KMS-11 (cell line): ENCODE measurements at regions not wholly inside any gene's neighbourhood (a gene's known extent, or its start where the extent isn't known, plus 50 kb on each side); places are given as distances from the start of the nearest gene placed in this dataset.

ENCODE experiments used
- H2AFZ ChIP-seq: fragments of 200-600 bp; sonication (generic); 2 replicates; pipeline ENCODE4 v1.6.1; 2016; ENCODE audit warnings: antibody characterized with exemption, mixed run types, low read depth
- H3K27ac ChIP-seq: fragments of 200-600 bp; sonication (generic); 2 replicates; pipeline ENCODE4 v1.6.1; 2016; ENCODE audit warnings: mild to moderate bottlenecking, mixed run types
- H3K27me3 ChIP-seq: fragments of 200-600 bp; sonication (generic); 2 replicates; pipeline ENCODE4 v1.6.1; 2017; ENCODE audit warnings: mild to moderate bottlenecking, low read depth, mixed run types, moderate library complexity; ENCODE audit not compliant: insufficient read depth
- H3K36me3 ChIP-seq: fragments of 200-600 bp; sonication (generic); 2 replicates; pipeline ENCODE4 v1.6.1; 2017; ENCODE audit warnings: mild to moderate bottlenecking, mixed run types; ENCODE audit not compliant: insufficient read depth
- H3K4me1 ChIP-seq: fragments of 200-600 bp; sonication (generic); 2 replicates; pipeline ENCODE4 v1.6.1; 2016; ENCODE audit warnings: mild to moderate bottlenecking, low read depth, mixed run types; ENCODE audit not compliant: poor library complexity, severe bottlenecking
- H3K4me2 ChIP-seq: fragments of 200-600 bp; sonication (generic); 2 replicates; pipeline ENCODE4 v1.7.0; 2016; ENCODE audit warnings: mild to moderate bottlenecking, mixed run types
- H3K4me3 ChIP-seq: fragments of 200-600 bp; sonication (generic); IDR thresholded peaks from 2 replicates; pipeline ENCODE4 v1.6.1; 2017; ENCODE audit warnings: low read depth, low read length, mixed read lengths; ENCODE audit not compliant: insufficient read depth
- H3K79me2 ChIP-seq: fragments of 200-600 bp; sonication (generic); 2 replicates; pipeline ENCODE4 v1.6.1; 2016; ENCODE audit warnings: low read depth, mixed run types; ENCODE audit not compliant: insufficient read depth
- H3K9ac ChIP-seq: fragments of 200-600 bp; sonication (generic); 2 replicates; pipeline ENCODE4 v1.6.1; 2016; ENCODE audit warnings: mild to moderate bottlenecking, mixed run types
- H4K20me1 ChIP-seq: fragments of 200-600 bp; sonication (generic); 2 replicates; pipeline ENCODE4 v1.6.1; 2016; ENCODE audit warnings: mild to moderate bottlenecking, mixed run types; ENCODE audit not compliant: insufficient read depth
- CTCF ChIP-seq: fragments of 200-600 bp; sonication (generic); conservative IDR thresholded peaks from 2 replicates; pipeline ENCODE4 v1.6.1; 2017; ENCODE audit warnings: low read depth, mild to moderate bottlenecking, antibody characterized with exemption, low read length, moderate library complexity, mixed read lengths

GRCh38 chr20:50436696-50437095 is 73.5 kb upstream of the PTPN1 start:
- Histone ChIP-seq H3K79me2 (no peaks in the 10 kb centered on the region), H3K4me2 (no peak overlapping the region), H3K27ac (no peak overlapping the region), H3K27me3 (peaks cover 41% of the 10 kb centered on the region; the same call in 1 of the 2 replicates), H3K36me3 (no peaks in the 10 kb centered on the region), H3K9ac (no peak overlapping the region), H3K4me1 (no peaks in the 10 kb centered on the region), H3K4me3 (no peak overlapping the region), H4K20me1 (no peaks in the 10 kb centered on the region), H2AFZ (no peak overlapping the region)
- no peak for TF ChIP-seq CTCF

- Histone ChIP-seq H3K27ac (no peak overlapping the region), H2AFZ (no peak overlapping the region), H3K4me1 (no peaks in the 10 kb centered on the region), H3K9ac (no peak overlapping the region), H3K4me2 (no peak overlapping the region), H4K20me1 (no peaks in the 10 kb centered on the region), H3K4me3 (no peak overlapping the region), H3K79me2 (no peaks in the 10 kb centered on the region), H3K36me3 (no peaks in the 10 kb centered on the region), H3K27me3 (peaks cover 55% of the 10 kb centered on the region; the same call in 1 of the 2 replicates)
- TF ChIP-seq CTCF, result no peak
Measured at GRCh38 chr20:50438986-50439407, 71.2 kb upstream of the PTPN1 start.

- Histone ChIP-seq H3K27ac (no peak overlapping the region), H4K20me1 (no peaks in the 10 kb centered on the region), H2AFZ (no peak overlapping the region), H3K27me3 (peaks cover 53% of the 10 kb centered on the region; the same call in 1 of the 2 replicates), H3K36me3 (no peaks in the 10 kb centered on the region), H3K79me2 (no peaks in the 10 kb centered on the region), H3K4me2 (no peak overlapping the region), H3K4me1 (no peaks in the 10 kb centered on the region), H3K9ac (no peak overlapping the region), H3K4me3 (no peak overlapping the region)
- no peak for TF ChIP-seq CTCF
Measured at GRCh38 chr20:50439539-50440453, 70.4 kb upstream of the PTPN1 start.

GRCh38 chr20:50442512-50442911 is 67.7 kb upstream of the PTPN1 start:
- TF ChIP-seq CTCF, result no peak
- no peaks in the 10 kb centered on the region for H4K20me1 ChIP-seq
- peaks cover 64% of the 10 kb centered on the region; the same call in 1 of the 2 replicates for H3K27me3 ChIP-seq
- H3K79me2 ChIP-seq, result no peaks in the 10 kb centered on the region
- no peaks in the 10 kb centered on the region for H3K36me3 ChIP-seq
- no peak overlapping the region for H3K27ac ChIP-seq
- no peak overlapping the region for H2AFZ ChIP-seq
- no peak overlapping the region for H3K9ac ChIP-seq
- H3K4me3 ChIP-seq, result no peak overlapping the region
- H3K4me1 ChIP-seq, result no peaks in the 10 kb centered on the region
- H3K4me2 ChIP-seq, result no peak overlapping the region
